Fibroblast of gingiva (primary cell): ENCODE measurements at regions not wholly inside any gene's neighbourhood (a gene's known extent, or its start where the extent isn't known, plus 50 kb on each side); places are given as distances from the start of the nearest gene placed in this dataset.

Experiments used
- DNase-seq: peaks from one replicate; pipeline ENCODE4 v3.0.0-alpha.2; 2011; ENCODE audit warnings: low read depth

DNA sequence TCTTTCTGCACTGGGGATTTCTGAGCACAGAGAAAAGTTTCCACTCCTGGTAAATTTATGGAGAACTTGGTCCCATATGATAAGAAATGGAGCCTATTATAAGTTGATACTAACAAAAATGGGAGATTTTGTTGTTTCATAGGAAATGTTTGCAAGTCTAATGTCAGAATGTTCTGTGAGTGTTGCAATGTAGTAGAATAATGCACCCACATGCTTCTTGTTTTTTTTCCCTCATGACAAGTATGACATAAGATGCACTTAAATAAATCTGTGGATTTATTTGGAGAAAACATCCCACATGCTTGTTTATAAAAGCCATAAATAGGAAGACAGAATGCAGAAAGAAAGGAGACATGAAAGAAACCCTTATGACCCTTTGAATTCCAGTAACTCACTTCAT lies 50.8 kb upstream of the KCNJ6 start:
- no peak for DNase-seq

- no peak for DNase-seq
These were observed 52.5 kb upstream of the KCNJ6 start for GRCh38 chr21:37968744-37969143.

- no peak for DNase-seq
These were observed 54.3 kb upstream of the KCNJ6 start for GRCh38 chr21:37970548-37970947.

DNA sequence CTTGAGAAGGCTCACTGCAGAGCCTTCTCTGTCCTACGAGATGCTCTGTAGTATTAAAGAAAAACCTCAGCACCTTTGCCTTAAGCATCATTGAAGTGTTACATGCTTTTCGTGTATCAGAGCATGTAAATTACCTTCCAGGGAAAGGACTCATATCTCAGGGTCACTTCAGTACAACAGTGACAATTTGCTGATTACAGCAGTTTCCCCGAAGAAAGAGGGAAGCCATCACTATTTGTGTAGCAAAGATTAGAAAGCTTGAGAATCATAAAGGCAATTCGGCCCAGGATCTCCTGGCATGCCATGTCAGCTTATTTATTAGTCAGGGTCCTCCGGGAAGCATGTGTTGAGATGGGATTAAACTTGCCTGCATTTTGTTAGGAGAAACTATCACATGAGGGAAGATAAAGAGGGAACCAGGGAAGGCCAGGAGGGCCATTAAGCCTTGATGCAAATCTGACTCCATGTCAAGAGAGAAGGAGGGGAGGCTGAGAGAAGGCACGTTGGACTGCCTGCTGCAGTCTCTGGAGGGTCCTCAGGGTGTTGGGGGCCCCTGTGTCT lies 55.2 kb upstream of the KCNJ6 start:
- no peak for DNase-seq

DNA sequence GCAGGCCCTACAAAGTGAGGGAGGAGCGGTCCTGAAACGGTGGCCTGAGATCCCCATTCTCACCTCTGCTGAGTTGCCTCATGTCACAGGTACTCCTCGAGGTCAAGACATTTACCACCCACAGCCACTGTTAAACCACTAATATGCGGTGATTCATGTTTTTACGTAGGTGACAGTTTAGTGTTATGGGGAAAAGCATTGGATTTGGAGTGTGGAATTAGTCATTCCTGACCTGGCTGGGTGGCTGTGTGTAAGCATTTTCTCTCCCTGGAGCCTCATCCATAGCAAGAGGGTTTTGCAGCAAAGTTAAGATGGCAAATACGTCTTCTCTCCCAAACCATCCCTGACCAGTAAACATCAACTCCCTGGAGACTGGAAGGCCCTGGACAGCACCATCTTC lies 57.8 kb upstream of the KCNJ6 start:
- no peak for DNase-seq

DNA sequence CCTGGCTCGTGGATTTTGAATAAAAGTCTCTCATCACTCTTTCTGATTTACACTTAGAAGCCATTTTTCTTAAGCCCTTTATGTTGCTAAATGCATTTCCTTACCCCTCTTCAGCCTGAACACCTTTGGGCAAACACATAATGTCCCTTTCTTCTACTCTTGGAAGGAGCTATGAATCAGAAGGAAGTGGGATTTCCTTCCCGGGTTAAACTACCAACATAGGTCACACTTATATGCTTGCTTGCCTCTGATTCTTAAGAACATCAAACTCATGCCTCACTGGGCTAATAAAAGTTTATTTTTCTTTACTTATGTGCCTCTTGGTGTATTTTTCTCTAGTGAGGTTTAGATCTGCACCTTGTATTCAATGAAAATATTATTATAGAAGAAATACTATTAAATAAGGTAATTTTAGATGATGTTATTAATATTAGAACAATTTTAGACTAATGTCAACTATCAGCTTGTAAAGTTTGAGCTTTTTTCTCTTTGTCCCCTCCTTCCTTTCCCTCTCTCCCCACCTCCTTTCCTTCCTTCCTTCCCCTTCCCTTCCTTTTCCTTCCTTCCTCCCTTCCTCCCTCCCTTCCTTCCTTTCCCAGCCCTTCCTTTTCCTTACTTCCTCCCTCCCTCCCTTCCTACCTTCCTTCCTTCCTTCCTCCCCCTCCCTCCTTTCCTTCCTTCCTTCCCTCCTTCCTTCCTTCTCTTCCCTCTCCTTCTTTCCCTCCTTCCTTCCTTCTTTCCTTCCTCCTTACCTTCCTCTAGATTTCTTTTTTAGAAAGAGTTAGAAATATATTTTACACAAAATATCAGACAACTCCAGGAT lies 66.5 kb upstream of the KCNJ6 start:
- DNase-seq, result no peak

DNA sequence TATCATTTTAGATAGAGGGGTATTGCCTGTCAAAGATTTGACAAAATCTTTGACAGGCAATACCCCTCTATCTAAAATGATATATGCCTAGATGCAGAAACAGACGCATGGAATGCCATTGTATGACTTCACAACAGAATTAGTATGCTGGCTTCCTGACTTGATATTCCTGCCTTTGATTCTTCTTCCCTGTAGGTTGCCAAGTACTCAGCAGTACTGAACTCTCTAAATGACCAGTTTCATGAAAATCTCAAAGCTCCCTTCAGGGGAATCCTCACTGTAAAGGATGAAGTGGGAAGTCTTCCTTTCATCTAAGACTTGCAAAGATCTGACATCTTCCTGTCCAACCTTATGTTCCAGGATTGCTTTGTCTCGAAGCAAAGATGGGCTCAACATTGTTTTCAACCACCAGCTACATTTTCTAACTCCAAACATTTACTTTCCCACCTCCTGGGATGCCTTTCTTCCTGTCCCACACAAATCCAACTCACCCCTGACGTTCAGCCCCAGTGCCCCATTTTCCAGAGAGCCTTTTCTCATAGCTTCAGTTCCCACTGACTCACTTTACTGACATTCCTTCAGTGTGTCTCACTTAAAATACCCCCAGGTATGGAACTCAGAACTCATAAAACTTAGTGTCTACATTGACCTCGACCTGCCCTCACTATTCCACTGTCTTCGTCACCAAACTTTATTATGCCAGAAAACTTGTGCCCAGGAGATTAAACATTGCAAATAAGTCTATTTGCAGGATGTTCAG lies 67.3 kb upstream of the KCNJ6 start:
- DNase-seq, result no peak

DNA sequence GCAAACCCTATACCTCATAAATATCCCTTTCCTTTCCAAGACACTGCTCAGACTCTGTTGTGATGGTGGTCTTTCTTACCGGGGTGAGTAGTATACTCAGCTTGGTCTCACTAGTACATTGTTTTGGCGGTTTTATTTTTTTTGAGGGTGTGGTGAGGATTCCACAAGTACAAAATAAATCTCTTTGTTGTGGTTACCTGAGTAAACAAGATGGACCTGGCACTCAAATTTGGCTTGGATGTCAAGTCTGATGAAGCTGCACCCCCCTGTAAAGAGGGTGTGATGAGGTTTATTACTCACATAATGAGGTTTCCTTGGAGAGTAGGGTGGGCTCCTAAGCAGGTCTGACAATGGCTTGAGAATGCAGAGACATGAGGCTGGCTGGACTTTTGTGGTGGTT lies 68.2 kb upstream of the KCNJ6 start:
- no peak for DNase-seq

DNA sequence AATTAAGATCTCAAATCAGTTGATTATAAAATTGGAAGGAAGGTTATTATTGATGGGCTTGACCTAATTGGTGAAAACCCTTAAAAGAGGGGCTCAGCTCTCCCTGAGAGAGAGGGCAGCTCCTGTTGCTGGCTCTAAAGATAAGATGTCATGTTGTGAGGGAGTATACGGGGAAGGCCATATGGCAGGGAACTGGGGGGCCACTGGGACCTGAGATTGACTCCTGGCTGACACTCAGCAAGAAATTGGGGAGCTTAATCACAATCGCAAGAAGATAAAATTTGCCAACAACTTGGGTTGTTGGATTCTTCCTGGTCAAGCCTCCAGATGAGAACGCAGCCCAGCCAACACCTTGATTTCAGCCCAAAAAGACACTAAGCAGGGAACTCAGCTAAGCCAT lies 69.7 kb upstream of the KCNJ6 start:
- no peak for DNase-seq

GRCh38 chr21:37986751-37987399 lies 70.6 kb upstream of the KCNJ6 start:
- DNase-seq, result no peak

- no peak for DNase-seq
These were observed 71.4 kb upstream of the KCNJ6 start for GRCh38 chr21:37987668-37988067.

- no peak for DNase-seq
These were observed 76.8 kb upstream of the KCNJ6 start for GRCh38 chr21:37993071-37993470.

- no peak for DNase-seq
These were observed 78.0 kb upstream of the KCNJ6 start for GRCh38 chr21:37994211-37994610.

- no peak for DNase-seq
These were observed 96.4 kb upstream of the KCNJ6 start for GRCh38 chr21:38012672-38013071.

DNA sequence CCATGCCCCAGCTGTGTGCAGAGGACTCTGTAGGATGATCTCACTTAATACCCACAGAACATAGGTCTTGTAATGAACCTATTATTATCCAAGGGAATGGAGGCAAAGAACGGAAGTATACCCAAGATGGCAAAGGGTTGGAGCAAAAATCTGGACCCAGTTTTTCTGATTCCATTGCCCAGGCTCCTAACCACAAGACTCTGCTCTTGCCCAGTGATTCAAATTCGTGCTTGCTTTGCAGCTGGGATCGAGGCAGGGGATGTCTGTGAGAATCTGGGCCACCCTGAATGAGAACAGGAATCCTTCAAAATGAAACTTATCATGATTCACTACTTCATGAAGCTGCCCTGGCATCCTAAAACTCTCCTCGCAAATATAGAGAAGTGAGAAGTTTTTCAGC lies 97.5 kb upstream of the KCNJ6 start:
- DNase-seq, result no peak

- DNase-seq, result no peak
These were observed 98.0 kb upstream of the KCNJ6 start for GRCh38 chr21:38014298-38014697.

- no peak for DNase-seq
These were observed 111.7 kb upstream of the KCNJ6 start for GRCh38 chr21:38027901-38028498.

- DNase-seq, result no peak
These were observed 116.0 kb upstream of the KCNJ6 start for GRCh38 chr21:38032082-38032801.

- DNase-seq, result no peak
These were observed 119.8 kb upstream of the KCNJ6 start for GRCh38 chr21:38036016-38036415.

DNA sequence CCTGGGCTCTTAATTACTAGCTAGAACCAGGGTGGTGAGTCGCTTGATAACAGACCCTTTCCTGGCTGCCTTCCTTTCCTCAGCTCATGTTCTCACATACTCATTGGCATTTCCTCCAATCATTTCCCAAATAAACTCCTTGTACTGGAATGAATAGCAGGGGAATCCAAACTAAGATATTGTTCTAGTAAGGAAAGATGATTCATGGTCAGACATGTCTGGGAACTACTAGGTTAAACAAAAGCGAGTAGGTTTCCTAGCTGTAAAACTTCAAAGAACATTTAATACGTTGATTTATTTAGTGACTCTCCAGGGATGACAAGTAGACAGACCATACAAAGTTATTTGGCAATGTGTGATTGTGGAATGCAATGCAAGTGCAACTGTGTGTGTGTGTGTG lies 121.2 kb upstream of the KCNJ6 start:
- no peak for DNase-seq

- DNase-seq, result no peak
These were observed 123.1 kb upstream of the KCNJ6 start for GRCh38 chr21:38039369-38039768.

DNA sequence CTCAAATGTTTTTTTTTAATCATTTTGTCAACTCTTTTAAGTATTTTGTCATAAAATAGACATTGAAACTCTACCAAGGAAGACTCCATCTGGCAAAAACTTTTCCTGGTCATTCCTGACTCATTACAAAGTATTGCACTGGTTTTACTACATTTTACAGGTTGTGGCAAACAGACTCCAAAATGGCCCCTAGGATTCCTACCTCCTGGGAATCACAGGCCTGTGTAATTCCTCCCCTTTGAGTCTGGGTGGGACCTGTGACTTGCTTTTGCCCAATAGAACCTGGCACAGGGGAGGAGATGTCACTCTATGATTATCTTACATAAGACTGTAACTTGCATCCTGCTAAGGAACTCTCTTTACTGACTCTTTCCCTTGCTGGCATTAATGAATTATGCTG lies 123.6 kb upstream of the KCNJ6 start:
- DNase-seq, result no peak
